CD4-positive, CD25-positive, alpha-beta regulatory T cell (primary cell): ENCODE measurements at regions not wholly inside any gene's neighbourhood (a gene's known extent, or its start where the extent isn't known, plus 50 kb on each side); places are given as distances from the start of the nearest gene placed in this dataset.
"Not testable (repeated sequence)": the region's sequence is repeated elsewhere in the genome, so short reads cannot be mapped to it uniquely, and the experiment has no call there.

Experiments
- ATAC-seq, 2 donors: fragments of 150-1000 bp; cut with Tn5 transposase; one replicate each; pipeline ENCODE4 v1.10.0; 2021; ENCODE audit warnings: low read depth in 2 of 2, moderate number of reproducible peaks in 2 of 2, moderate library complexity in 1 of 2
- DNase-seq, 3 donors: peaks; one replicate each; pipeline versions ENCODE4 v3.0.0 to v3.0.0-alpha.2; 2012 to 2022; ENCODE audit warnings: mixed read lengths in 1 of 3
- H3K27ac ChIP-seq: one replicate; pipeline ENCODE4 v1.7.0; 2013; ENCODE audit warnings: mild to moderate bottlenecking, low read length; ENCODE audit not compliant: insufficient read depth, poor library complexity, severe bottlenecking
- H3K27me3 ChIP-seq: one replicate; pipeline ENCODE4 v1.7.0; 2013; ENCODE audit warnings: low read length; ENCODE audit not compliant: control insufficient read depth, insufficient read depth
- H3K36me3 ChIP-seq: one replicate; pipeline ENCODE4 v1.7.0; 2013; ENCODE audit warnings: mild to moderate bottlenecking, low read length, moderate library complexity; ENCODE audit not compliant: control insufficient read depth, insufficient read depth
- H3K4me1 ChIP-seq: 2 replicates; pipeline ENCODE4 v1.7.0; 2013; ENCODE audit warnings: mild to moderate bottlenecking, low read length; ENCODE audit not compliant: insufficient read depth, control insufficient read depth, poor library complexity, severe bottlenecking
- H3K4me3 ChIP-seq: one replicate; pipeline ENCODE4 v1.7.0; 2013; ENCODE audit warnings: low read depth, mild to moderate bottlenecking, low read length, moderate library complexity
- H3K9me3 ChIP-seq, 2 experiments: 1 replicate in 1 of 2; 2 replicates in 1 of 2; pipeline ENCODE4 v1.7.0; 2013; ENCODE audit warnings: low read length in 2 of 2, mild to moderate bottlenecking in 1 of 2, moderate library complexity in 1 of 2; ENCODE audit not compliant: control insufficient read depth in 2 of 2
- H3K27ac Mint-ChIP-seq, 3 donors: one replicate each; pipeline ENCODE4 v1.8.0; 2020 to 2022; ENCODE audit warnings: mild to moderate bottlenecking in 3 of 3, mixed read lengths in 3 of 3, moderate library complexity in 2 of 3
- H3K27me3 Mint-ChIP-seq: one replicate; pipeline ENCODE4 v1.8.0; 2022; ENCODE audit warnings: mild to moderate bottlenecking, mixed read lengths
- H3K36me3 Mint-ChIP-seq: one replicate; pipeline ENCODE4 v1.8.0; 2020; ENCODE audit warnings: mixed read lengths
- H3K4me1 Mint-ChIP-seq, 4 donors: one replicate each; pipeline ENCODE4 v1.8.0; 2020 to 2022; ENCODE audit warnings: mixed read lengths in 4 of 4, mild to moderate bottlenecking in 1 of 4
- H3K4me3 Mint-ChIP-seq, 4 donors: one replicate each; pipeline ENCODE4 v1.8.0; 2020 to 2022; ENCODE audit warnings: mild to moderate bottlenecking in 4 of 4, mixed read lengths in 4 of 4, moderate library complexity in 3 of 4
- H3K9me3 Mint-ChIP-seq, 7 donors: one replicate each; pipeline ENCODE4 v1.8.0; 2020 to 2022; ENCODE audit warnings: mixed read lengths in 7 of 7, mild to moderate bottlenecking in 3 of 7, moderate library complexity in 2 of 7

DNA sequence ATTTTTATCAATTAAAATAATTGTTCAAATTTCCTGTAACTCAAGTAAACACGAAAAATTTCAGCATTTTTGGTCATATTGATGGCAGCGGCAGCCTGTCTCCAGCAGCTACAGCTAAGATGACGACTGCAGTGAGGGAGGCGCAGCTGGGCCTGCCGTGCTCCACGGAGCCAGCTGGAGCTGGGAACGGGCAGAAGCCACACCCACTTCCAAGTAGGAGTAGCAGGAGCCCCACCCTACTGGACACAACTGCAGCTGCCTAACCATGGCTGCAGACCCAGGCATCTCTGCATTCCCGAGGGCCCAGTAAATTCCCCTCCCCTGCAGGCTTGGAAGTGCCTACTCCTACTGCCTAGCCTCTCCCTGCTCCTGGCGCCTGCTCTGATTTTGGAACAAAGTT lies 2031.7 kb downstream of the EFNA5 start:
- Histone ChIP-seq H3K4me3 (no peak overlapping the region), H3K27me3 (no peaks in the 10 kb centered on the region), H3K9me3 (peaks cover 0 to 12% of the 10 kb centered on the region in 2 experiments), H3K36me3 (no peaks in the 10 kb centered on the region), H3K4me1 (no peaks in the 10 kb centered on the region), H3K27ac (no peak overlapping the region)
- Mint-ChIP-seq H3K36me3 (no peaks in the 10 kb centered on the region), H3K4me1 (no peaks in the 10 kb centered on the region), H3K27ac (no peak overlapping the region), H3K27me3 (no peaks in the 10 kb centered on the region), H3K4me3 (no peak overlapping the region), H3K9me3 (peaks cover 1 to 15% (median 7%) of the 10 kb centered on the region in 7 donors)
- no peak for DNase-seq
- ATAC-seq, result no peak

DNA sequence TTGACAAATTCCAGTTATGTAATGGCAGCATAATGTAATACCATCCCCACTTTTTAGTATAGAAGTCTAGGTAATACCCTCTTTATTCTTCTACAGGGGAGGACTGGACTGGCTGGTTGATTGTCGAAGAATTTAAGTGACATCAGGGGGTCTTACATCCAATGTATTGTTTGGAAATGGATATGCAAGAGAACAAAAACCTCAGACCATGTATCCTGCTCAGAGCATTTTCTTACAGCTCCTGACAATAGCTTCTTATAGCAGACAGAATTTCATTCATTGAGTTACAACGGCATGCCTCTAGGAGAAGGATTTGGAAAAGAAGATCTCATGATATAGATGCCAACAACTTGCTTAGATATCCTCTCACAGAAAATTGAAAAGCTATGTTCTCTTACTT lies 2032.3 kb downstream of the EFNA5 start:
- H3K9me3 Mint-ChIP-seq, result peaks cover 1 to 12% (median 4%) of the 10 kb centered on the region in 7 donors
- H3K4me1 Mint-ChIP-seq, result no peaks in the 10 kb centered on the region
- H3K27me3 Mint-ChIP-seq, result no peaks in the 10 kb centered on the region
- Histone ChIP-seq H3K27ac (no peak overlapping the region), H3K9me3 (peaks cover 0 to 12% of the 10 kb centered on the region in 2 experiments), H3K36me3 (no peaks in the 10 kb centered on the region), H3K4me1 (no peaks in the 10 kb centered on the region), H3K27me3 (no peaks in the 10 kb centered on the region), H3K4me3 (no peak overlapping the region)
- ATAC-seq (no peak), DNase-seq (no peak)
- no peaks in the 10 kb centered on the region for H3K36me3 Mint-ChIP-seq
- H3K27ac Mint-ChIP-seq, result no peak overlapping the region
- no peak overlapping the region for H3K4me3 Mint-ChIP-seq

DNA sequence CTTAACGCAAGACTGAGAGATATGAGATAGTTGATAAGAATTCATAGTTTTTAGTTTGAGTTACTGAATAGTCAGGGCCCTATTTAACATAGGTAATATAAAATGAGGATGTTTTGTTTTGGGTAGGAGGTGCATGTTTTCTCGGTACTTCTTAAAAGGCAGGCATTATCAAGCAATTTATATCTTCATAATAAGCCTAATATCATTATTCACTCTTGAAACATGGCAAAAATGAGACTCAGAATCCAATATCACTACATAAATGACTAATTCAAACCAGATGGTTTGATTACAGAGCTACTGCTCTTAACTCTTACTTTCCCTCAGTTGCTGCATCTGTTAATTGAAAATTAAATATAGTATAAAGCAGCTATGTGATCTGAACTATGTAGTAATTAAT lies 2038.7 kb downstream of the EFNA5 start:
- H3K36me3 Mint-ChIP-seq, result no peaks in the 10 kb centered on the region
- no peak for DNase-seq

DNA sequence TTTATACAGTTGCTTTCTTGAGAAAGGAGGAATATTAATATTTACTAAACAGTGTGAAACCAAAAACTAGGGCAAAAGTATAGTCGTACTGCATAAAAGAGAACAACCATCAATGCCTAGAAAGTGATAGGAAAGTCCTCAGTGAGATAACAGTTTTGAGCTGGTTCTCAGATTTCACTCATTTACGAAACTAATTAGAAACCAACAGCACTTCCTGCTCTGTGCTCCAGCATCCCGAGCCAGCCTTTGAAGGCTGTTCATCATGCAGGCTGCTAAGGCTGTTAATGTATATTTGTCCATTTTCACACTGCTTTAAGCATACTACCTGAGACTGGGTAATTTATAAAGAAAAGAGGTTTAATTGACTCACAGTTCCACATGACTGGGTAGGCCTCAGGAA lies 2039.9 kb downstream of the EFNA5 start:
- Histone ChIP-seq H3K9me3 (no peaks in the 10 kb centered on the region), H3K4me1 (no peaks in the 10 kb centered on the region), H3K27ac (no peak overlapping the region), H3K4me3 (no peak overlapping the region), H3K36me3 (no peaks in the 10 kb centered on the region), H3K27me3 (no peaks in the 10 kb centered on the region)
- ATAC-seq (no peak), DNase-seq (no peak)
- peaks cover 1 to 7% (median 5%) of the 10 kb centered on the region in 7 donors for H3K9me3 Mint-ChIP-seq
- H3K27ac Mint-ChIP-seq, result no peak overlapping the region
- no peaks in the 10 kb centered on the region for H3K27me3 Mint-ChIP-seq
- H3K4me3 Mint-ChIP-seq, result no peak overlapping the region
- no peaks in the 10 kb centered on the region for H3K36me3 Mint-ChIP-seq
- no peaks in the 10 kb centered on the region for H3K4me1 Mint-ChIP-seq

More for the DNA sequence above, 2038.7 kb downstream of the EFNA5 start:
- H3K27me3 Mint-ChIP-seq, result no peaks in the 10 kb centered on the region
- H3K27ac Mint-ChIP-seq, result no peak overlapping the region
- Histone ChIP-seq H3K9me3 (no peaks in the 10 kb centered on the region), H3K27ac (no peak overlapping the region), H3K4me1 (no peaks in the 10 kb centered on the region), H3K27me3 (no peaks in the 10 kb centered on the region), H3K36me3 (no peaks in the 10 kb centered on the region), H3K4me3 (no peak overlapping the region)
- no peaks in the 10 kb centered on the region for H3K4me1 Mint-ChIP-seq
- H3K9me3 Mint-ChIP-seq, result peaks cover 2 to 9% (median 4%) of the 10 kb centered on the region in 7 donors
- H3K4me3 Mint-ChIP-seq, result no peak overlapping the region
- no peak for ATAC-seq

DNA sequence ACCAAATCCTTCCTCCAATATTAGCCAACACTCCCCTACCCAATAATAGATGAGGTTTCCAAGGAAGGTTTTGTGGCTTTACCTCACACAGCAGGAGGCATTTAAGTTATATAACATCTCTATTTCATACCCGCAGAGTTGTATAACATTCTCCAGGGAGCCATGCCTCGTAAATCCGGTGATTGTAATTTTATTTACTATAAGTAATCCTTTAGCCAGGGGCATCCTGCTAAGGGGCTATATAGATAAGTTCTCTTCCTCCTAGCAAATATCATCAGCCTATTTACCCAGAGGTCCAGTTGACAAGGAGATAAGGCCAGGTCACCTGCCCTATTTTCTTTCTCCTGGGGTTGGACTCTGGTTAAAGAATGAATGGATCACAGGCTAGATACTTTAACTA lies 2051.0 kb downstream of the EFNA5 start:
- no peaks in the 10 kb centered on the region for H3K4me1 Mint-ChIP-seq
- H3K9me3 Mint-ChIP-seq, result peaks cover 0 to 16% (median 3%) of the 10 kb centered on the region in 7 donors
- no peak for DNase-seq
- no peaks in the 10 kb centered on the region for H3K36me3 Mint-ChIP-seq
- no peak for ATAC-seq
- Histone ChIP-seq H3K9me3 (peaks cover 0 to 4% of the 10 kb centered on the region in 2 experiments), H3K27ac (no peak overlapping the region), H3K36me3 (no peaks in the 10 kb centered on the region), H3K4me1 (no peaks in the 10 kb centered on the region), H3K4me3 (no peak overlapping the region), H3K27me3 (no peaks in the 10 kb centered on the region)
- H3K27ac Mint-ChIP-seq, result no peak overlapping the region
- H3K4me3 Mint-ChIP-seq, result no peak overlapping the region
- no peaks in the 10 kb centered on the region for H3K27me3 Mint-ChIP-seq

DNA sequence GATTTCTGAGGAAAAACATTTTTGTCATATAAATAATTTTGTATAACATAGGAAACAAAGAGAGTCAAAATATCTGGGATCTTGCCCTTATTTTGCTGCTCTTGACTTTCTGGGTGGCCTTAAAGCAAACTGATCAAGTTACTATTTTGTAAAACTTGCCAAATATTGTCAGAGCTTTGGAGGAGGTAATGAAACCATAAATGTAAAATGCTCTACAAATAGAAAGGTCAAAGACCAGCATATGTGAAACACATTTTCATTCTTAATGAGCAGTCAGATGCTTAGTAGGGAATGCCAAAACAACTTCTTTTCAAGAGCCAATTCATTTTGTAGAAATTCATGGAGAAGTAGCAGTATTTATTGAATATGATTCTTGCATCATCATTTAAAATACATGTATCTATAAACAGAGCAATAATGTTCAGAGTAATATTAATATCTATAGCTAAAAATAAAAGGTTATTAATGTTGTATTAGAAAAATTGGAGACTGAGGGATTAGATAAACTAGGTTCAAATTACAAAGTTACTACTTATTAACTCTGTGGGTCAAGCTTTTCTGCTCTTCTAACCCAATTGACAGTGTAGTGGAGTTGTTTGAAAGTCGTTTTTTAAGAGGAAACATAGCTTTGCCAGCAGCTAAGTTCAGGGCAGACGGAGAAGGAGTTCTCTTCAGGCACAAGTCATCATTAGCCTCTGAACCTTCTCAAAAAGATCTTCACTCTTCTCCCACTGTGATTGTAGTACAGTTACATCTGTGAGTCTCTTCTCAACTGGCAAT lies 2053.1 kb downstream of the EFNA5 start:
- H3K4me3 Mint-ChIP-seq, result no peak overlapping the region
- H3K36me3 ChIP-seq, result no peaks in the 10 kb centered on the region
- H3K4me1 Mint-ChIP-seq, result no peaks in the 10 kb centered on the region
- DNase-seq (no peak), ATAC-seq (no peak)
- H3K9me3 ChIP-seq, result no peaks in the 10 kb centered on the region
- H3K27me3 Mint-ChIP-seq, result no peaks in the 10 kb centered on the region
- peaks cover 0 to 11% (median 3%) of the 10 kb centered on the region in 7 donors for H3K9me3 Mint-ChIP-seq
- no peak overlapping the region for H3K27ac Mint-ChIP-seq
- no peaks in the 10 kb centered on the region for H3K4me1 ChIP-seq
- no peaks in the 10 kb centered on the region for H3K27me3 ChIP-seq
- no peak overlapping the region for H3K4me3 ChIP-seq
- H3K36me3 Mint-ChIP-seq, result no peaks in the 10 kb centered on the region
- H3K27ac ChIP-seq, result no peak overlapping the region

DNA sequence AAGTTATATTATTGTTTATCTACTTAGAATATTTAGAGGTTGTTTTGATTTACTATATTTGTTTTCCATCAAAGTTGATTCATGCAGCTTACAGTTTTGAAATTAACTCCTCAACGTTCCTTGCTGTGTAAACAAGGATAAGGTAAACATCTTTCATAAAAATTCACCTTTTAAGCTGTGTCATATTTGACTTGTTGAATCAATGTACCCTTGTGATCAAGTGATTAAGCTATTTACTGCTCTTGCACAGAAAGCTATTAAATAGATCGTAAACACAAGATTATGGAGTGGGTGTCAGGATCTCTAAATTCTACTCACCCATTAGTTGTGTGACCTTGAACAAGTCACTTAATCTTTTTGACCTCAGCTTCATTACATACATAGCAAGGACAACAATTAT lies 2054.0 kb upstream of the NUDT12 start:
- Mint-ChIP-seq H3K4me3 (no peak overlapping the region), H3K27me3 (no peaks in the 10 kb centered on the region), H3K9me3 (peaks cover 0 to 6% (median 0%) of the 10 kb centered on the region in 7 donors), H3K36me3 (no peaks in the 10 kb centered on the region), H3K27ac (no peak overlapping the region), H3K4me1 (no peaks in the 10 kb centered on the region)
- no peaks in the 10 kb centered on the region for H3K27me3 ChIP-seq
- no peaks in the 10 kb centered on the region for H3K36me3 ChIP-seq
- ATAC-seq, result no peak
- no peaks in the 10 kb centered on the region for H3K9me3 ChIP-seq
- no peaks in the 10 kb centered on the region for H3K4me1 ChIP-seq
- no peak for DNase-seq
- H3K4me3 ChIP-seq, result no peak overlapping the region
- no peak overlapping the region for H3K27ac ChIP-seq

DNA sequence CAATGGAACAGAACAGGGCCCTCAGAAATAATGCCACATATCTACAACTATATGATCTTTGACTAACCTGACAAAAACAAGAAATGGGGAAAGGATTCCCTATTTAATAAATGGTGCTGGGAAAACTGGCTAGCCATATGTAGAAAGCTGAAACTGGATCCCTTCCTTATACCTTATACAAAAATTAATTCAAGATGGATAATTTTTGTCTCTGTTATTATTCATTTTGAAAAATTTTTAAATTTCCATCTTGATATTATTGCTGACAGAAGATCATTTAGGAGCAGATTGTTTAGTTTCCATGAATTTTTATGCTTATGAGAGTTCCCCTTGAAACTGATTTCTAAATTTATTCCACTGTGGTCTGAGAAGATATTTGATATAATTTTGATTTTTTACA lies 2039.8 kb upstream of the NUDT12 start:
- H3K4me1 Mint-ChIP-seq, H3K4me3 ChIP-seq, H3K27ac ChIP-seq, H3K4me1 ChIP-seq, H3K9me3 ChIP-seq, ATAC-seq, H3K36me3 ChIP-seq, H3K36me3 Mint-ChIP-seq, H3K4me3 Mint-ChIP-seq, H3K27me3 Mint-ChIP-seq, H3K27ac Mint-ChIP-seq, H3K27me3 ChIP-seq, DNase-seq: not testable (repeated sequence)
- H3K9me3 Mint-ChIP-seq, result peaks cover 0 to 46% (median 8%) of the 10 kb centered on the region in 7 donors
